ENCODE measurements at regions not wholly inside any gene's neighbourhood (a gene's known extent, or its start where the extent isn't known, plus 50 kb on each side); places are given as distances from the start of the nearest gene placed in this dataset.

DNA sequence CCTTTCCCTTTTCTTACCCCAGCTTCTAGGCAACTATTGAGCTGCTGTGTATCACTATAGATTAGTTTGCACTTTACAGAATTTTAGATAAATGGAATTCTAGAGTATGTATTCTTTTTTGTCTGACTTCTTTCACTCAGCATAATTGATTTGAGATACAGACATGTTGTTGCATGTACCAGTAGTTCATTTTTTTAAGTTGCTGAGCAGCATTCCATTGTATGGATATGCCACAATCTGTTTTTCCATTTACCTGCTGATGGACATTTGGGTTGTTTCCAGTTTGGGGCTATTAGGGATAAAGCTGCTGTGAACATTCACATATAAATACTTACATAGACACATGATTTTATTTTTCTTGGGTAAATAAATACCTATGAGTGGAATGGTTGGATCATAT, 135.7 kb downstream of the IGF1 start:
- H3K79me2 ChIP-seq (ENCODE audit: insufficient read depth, low read length), result no peaks in the 10 kb centered on the region
- no peaks in the 10 kb centered on the region for H3K36me3 ChIP-seq (ENCODE audit: insufficient read depth, low read length)
- H3K27me3 ChIP-seq (ENCODE audit: insufficient read depth, low read length), result no peaks in the 10 kb centered on the region
- no peak for TF ChIP-seq EZH2 (IDR thresholded peaks at IDR 0.05; ENCODE audit: borderline replicate concordance, low read length)
- TF ChIP-seq, protein P1, sequence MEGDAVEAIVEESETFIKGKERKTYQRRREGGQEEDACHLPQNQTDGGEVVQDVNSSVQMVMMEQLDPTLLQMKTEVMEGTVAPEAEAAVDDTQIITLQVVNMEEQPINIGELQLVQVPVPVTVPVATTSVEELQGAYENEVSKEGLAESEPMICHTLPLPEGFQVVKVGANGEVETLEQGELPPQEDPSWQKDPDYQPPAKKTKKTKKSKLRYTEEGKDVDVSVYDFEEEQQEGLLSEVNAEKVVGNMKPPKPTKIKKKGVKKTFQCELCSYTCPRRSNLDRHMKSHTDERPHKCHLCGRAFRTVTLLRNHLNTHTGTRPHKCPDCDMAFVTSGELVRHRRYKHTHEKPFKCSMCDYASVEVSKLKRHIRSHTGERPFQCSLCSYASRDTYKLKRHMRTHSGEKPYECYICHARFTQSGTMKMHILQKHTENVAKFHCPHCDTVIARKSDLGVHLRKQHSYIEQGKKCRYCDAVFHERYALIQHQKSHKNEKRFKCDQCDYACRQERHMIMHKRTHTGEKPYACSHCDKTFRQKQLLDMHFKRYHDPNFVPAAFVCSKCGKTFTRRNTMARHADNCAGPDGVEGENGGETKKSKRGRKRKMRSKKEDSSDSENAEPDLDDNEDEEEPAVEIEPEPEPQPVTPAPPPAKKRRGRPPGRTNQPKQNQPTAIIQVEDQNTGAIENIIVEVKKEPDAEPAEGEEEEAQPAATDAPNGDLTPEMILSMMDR (IDR thresholded peaks at IDR 0.05; ENCODE audit: low read length), result no peak
- H3F3A ChIP-seq (ENCODE audit: insufficient read depth, low read length), result no peaks in the 10 kb centered on the region
- H3K9me2 ChIP-seq (ENCODE audit: low read depth, low read length), result no peaks in the 10 kb centered on the region
- H3K27ac ChIP-seq (ENCODE audit: low read depth, low read length, poor library complexity, severe bottlenecking), result no peak overlapping the region
- H4K20me1 ChIP-seq (ENCODE audit: insufficient read depth, low read length), result no peaks in the 10 kb centered on the region
- no peak overlapping the region for H3K4me3 ChIP-seq (ENCODE audit: low read depth, low read length, poor library complexity, severe bottlenecking)
- no peak overlapping the region for H3K4me2 ChIP-seq (ENCODE audit: low read length)
- no peak overlapping the region for H3K9ac ChIP-seq (ENCODE audit: low read length)
- no peak overlapping the region for H2AFZ ChIP-seq (ENCODE audit: low read length)
- H3K4me1 ChIP-seq (ENCODE audit: insufficient read depth, low read length, severe bottlenecking), result no peaks in the 10 kb centered on the region
- H3K9me3 ChIP-seq (ENCODE audit: low read length), result no peaks in the 10 kb centered on the region

DNA sequence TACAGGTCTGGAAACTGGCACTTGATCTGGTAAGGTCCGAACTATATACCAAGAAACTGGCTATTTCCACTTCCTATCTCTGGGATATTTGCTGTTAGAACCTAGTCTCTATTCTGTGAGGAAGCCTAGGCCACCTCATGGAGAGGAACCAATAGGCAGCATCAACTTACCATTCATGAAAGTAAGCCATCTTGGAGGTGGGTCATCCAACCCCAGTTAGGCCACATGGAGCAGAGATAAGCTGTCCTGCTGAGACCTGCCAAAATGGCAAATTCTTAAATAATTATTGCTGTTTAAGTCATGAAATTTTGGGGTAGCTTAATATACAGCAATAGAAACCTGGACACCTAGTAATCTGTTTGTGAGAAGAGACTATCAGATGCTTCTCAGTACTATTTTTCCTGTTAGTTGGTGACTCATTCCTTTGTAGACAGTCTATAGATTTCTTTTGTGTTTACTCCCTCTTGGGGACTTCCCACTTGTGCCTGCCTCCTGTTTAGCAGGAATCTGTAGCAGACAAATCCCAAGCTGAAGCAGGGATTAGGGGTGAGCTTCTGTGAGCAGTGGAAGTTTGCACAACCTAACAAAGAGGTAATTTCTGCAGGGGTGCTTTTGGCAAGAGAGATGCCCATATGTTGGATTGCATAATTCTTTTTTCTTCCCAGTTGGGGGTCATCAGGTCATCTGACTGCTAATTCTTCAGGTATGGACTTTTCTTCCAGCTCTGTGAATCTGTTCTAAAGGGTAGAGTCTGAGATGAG, 136.8 kb downstream of the IGF1 start:
- Histone ChIP-seq H3K9me2 (ENCODE audit: low read depth, low read length) (no peaks in the 10 kb centered on the region), H3K27me3 (ENCODE audit: insufficient read depth, low read length) (no peaks in the 10 kb centered on the region), H3F3A (ENCODE audit: insufficient read depth, low read length) (no peaks in the 10 kb centered on the region), H3K27ac (ENCODE audit: low read depth, low read length, poor library complexity, severe bottlenecking) (no peak overlapping the region), H2AFZ (ENCODE audit: low read length) (no peak overlapping the region), H4K20me1 (ENCODE audit: insufficient read depth, low read length) (no peaks in the 10 kb centered on the region), H3K36me3 (ENCODE audit: insufficient read depth, low read length) (no peaks in the 10 kb centered on the region), H3K79me2 (ENCODE audit: insufficient read depth, low read length) (no peaks in the 10 kb centered on the region), H3K4me2 (ENCODE audit: low read length) (no peak overlapping the region), H3K4me1 (ENCODE audit: insufficient read depth, low read length, severe bottlenecking) (no peaks in the 10 kb centered on the region), H3K9ac (ENCODE audit: low read length) (no peak overlapping the region), H3K4me3 (ENCODE audit: low read depth, low read length, poor library complexity, severe bottlenecking) (no peak overlapping the region), H3K9me3 (ENCODE audit: low read length) (no peaks in the 10 kb centered on the region)
- TF ChIP-seq EZH2 (IDR thresholded peaks at IDR 0.05; ENCODE audit: borderline replicate concordance, low read length), result no peak
- TF ChIP-seq, protein P1 (IDR thresholded peaks at IDR 0.05; ENCODE audit: low read length), result no peak

- Histone ChIP-seq H3K27me3 (ENCODE audit: insufficient read depth, low read length) (no peaks in the 10 kb centered on the region), H3K79me2 (ENCODE audit: insufficient read depth, low read length) (no peaks in the 10 kb centered on the region), H3F3A (ENCODE audit: insufficient read depth, low read length) (no peaks in the 10 kb centered on the region), H3K4me1 (ENCODE audit: insufficient read depth, low read length, severe bottlenecking) (no peaks in the 10 kb centered on the region), H3K9ac (ENCODE audit: low read length) (no peak overlapping the region), H3K9me3 (ENCODE audit: low read length) (no peaks in the 10 kb centered on the region), H3K4me3 (ENCODE audit: low read depth, low read length, poor library complexity, severe bottlenecking) (no peak overlapping the region), H4K20me1 (ENCODE audit: insufficient read depth, low read length) (no peaks in the 10 kb centered on the region), H2AFZ (ENCODE audit: low read length) (no peak overlapping the region), H3K4me2 (ENCODE audit: low read length) (no peak overlapping the region), H3K36me3 (ENCODE audit: insufficient read depth, low read length) (no peaks in the 10 kb centered on the region), H3K27ac (ENCODE audit: low read depth, low read length, poor library complexity, severe bottlenecking) (no peak overlapping the region), H3K9me2 (ENCODE audit: low read depth, low read length) (no peaks in the 10 kb centered on the region)
- TF ChIP-seq, protein P1 (IDR thresholded peaks at IDR 0.05; ENCODE audit: low read length), result no peak
- no peak for TF ChIP-seq EZH2 (IDR thresholded peaks at IDR 0.05; ENCODE audit: borderline replicate concordance, low read length)
Measured at GRCh38 chr12:102342281-102343006, 137.9 kb downstream of the IGF1 start.
